Activated CD8-positive, alpha-beta T cell treated with anti-CD3 and anti-CD28 coated beads for 36 hours (primary cell): ENCODE measurements at regions not wholly inside any gene's neighbourhood (a gene's known extent, or its start where the extent isn't known, plus 50 kb on each side); places are given as distances from the start of the nearest gene placed in this dataset.
"Not testable (repeated sequence)": the region's sequence is repeated elsewhere in the genome, so short reads cannot be mapped to it uniquely, and the experiment has no call there.

Experiments used
- ATAC-seq: fragments of 200-7000 bp; cut with Tn5 transposase; one replicate; pipeline ENCODE4 v1.10.0; 2021; ENCODE audit warnings: mild to moderate bottlenecking, moderate library complexity
- CTCF ChIA-PET: fragments of 350-600 bp; sonication (Branson Sonifier 250); formaldehyde crosslinking; loops from one replicate; lab custom pipeline; 2021; ENCODE audit warnings: antibody characterized with exemption; lab: Charles Lee
- POLR2A ChIA-PET: fragments of 350-600 bp; sonication (Branson Sonifier 250); formaldehyde crosslinking; loops from one replicate; lab custom pipeline; 2021; ENCODE audit warnings: antibody characterized with exemption; lab: Charles Lee
- DNase-seq: peaks from one replicate; pipeline ENCODE4 v3.0.0-alpha.2; 2020
- H3K27ac Mint-ChIP-seq: one replicate; pipeline ENCODE4 v1.8.0; 2021; ENCODE audit warnings: mild to moderate bottlenecking, mixed read lengths
- H3K27me3 Mint-ChIP-seq: one replicate; pipeline ENCODE4 v1.8.0; 2021; ENCODE audit warnings: mixed read lengths
- H3K36me3 Mint-ChIP-seq: one replicate; pipeline ENCODE4 v1.8.0; 2021; ENCODE audit warnings: low read depth, mixed read lengths
- H3K4me1 Mint-ChIP-seq: one replicate; pipeline ENCODE4 v1.8.0; 2021; ENCODE audit warnings: low read depth, mixed read lengths
- H3K4me3 Mint-ChIP-seq: one replicate; pipeline ENCODE4 v1.8.0; 2021; ENCODE audit warnings: mild to moderate bottlenecking, moderate library complexity, mixed read lengths
- H3K9me3 Mint-ChIP-seq: one replicate; pipeline ENCODE4 v1.8.0; 2021; ENCODE audit warnings: mixed read lengths
- intact Hi-C: fragments of 100-400 bp; cut with micrococcal nuclease; formaldehyde crosslinking; loops from one replicate; pipeline ENCODE4 v1.10.0; 2022
- TF ChIP-seq, protein P1 (sequence below): fragments of 200-600 bp; IDR thresholded peaks from one replicate; pipeline ENCODE4 v1.8.0; 2022; ENCODE audit warnings: antibody characterized with exemption, mild to moderate bottlenecking

DNA sequence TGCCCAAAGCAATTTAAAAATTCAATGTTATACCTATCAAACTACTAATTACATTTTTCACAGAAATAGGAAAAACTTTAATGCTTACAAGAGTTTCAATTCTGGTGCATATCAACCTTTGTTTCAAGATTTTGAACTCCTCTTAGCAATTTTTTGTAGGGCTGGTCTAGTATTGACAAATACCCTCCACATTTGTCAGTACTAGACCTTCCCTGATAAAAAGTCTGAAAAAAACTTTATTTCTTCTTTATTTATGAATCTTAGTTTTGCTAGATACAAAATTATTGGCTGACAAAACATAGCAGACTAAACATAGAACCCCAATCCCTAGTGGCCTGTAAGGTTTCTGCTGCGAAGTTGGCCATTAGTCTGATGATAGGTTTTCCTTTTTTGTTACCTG lies 1804.9 kb downstream of the EFNA5 start:
- no peaks in the 10 kb centered on the region for H3K4me1 Mint-ChIP-seq
- intact Hi-C loops = no loop called here
- H3K9me3 Mint-ChIP-seq = peaks cover 13% of the 10 kb centered on the region
- ATAC-seq (no peak), DNase-seq (no peak)
- H3K4me3 Mint-ChIP-seq = no peak overlapping the region
- H3K27ac Mint-ChIP-seq = no peak overlapping the region
- H3K27me3 Mint-ChIP-seq = no peaks in the 10 kb centered on the region
- ChIA-PET CTCF (no interaction called here), POLR2A (no interaction called here)
- TF ChIP-seq, protein P1, sequence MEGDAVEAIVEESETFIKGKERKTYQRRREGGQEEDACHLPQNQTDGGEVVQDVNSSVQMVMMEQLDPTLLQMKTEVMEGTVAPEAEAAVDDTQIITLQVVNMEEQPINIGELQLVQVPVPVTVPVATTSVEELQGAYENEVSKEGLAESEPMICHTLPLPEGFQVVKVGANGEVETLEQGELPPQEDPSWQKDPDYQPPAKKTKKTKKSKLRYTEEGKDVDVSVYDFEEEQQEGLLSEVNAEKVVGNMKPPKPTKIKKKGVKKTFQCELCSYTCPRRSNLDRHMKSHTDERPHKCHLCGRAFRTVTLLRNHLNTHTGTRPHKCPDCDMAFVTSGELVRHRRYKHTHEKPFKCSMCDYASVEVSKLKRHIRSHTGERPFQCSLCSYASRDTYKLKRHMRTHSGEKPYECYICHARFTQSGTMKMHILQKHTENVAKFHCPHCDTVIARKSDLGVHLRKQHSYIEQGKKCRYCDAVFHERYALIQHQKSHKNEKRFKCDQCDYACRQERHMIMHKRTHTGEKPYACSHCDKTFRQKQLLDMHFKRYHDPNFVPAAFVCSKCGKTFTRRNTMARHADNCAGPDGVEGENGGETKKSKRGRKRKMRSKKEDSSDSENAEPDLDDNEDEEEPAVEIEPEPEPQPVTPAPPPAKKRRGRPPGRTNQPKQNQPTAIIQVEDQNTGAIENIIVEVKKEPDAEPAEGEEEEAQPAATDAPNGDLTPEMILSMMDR = no peak
- no peaks in the 10 kb centered on the region for H3K36me3 Mint-ChIP-seq

DNA sequence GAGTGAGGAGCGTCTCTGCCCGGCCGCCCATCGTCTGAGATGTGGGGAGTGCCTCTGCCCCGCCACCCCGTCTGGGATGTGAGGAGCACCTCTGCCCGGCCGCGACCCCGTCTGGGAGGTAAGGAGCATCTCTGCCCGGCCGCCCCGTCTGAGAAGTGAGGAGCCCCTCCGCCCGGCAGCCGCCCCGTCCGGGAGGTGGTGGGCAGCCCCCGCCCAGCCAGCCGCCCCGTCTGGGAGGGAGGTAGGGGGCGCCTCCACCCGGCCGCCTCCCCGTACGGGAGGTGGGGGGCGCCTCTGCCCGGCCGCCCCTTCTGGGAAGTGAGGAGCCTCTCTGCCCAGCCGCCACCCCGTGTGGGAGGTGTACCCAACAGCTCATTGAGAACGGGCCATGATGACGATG lies 1811.4 kb downstream of the EFNA5 start:
- POLR2A ChIA-PET, H3K4me3 Mint-ChIP-seq, H3K36me3 Mint-ChIP-seq, H3K27me3 Mint-ChIP-seq, H3K9me3 Mint-ChIP-seq, ATAC-seq, CTCF ChIA-PET, DNase-seq, intact Hi-C loops, H3K4me1 Mint-ChIP-seq, H3K27ac Mint-ChIP-seq: not testable (repeated sequence)

DNA sequence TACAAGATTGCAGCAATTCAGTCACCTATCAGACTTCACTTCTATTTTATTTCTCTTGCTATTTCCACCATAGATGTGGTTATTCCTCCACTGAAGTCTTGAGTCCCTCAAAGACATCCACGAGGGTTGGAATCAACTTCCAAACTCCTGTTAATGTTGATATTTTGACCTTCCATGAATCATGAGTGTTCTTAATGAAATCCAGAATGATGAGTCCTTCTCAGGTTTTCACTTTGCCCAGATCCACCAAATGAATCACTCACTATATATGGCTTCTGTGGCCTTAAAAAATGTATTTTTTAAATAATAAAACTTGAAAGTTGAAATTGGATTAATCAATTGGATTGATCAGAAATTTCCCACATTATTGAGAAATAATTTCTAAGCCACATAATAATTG lies 1821.0 kb downstream of the EFNA5 start:
- DNase-seq = no peak
- H3K27ac Mint-ChIP-seq = no peak overlapping the region
- no peak overlapping the region for H3K4me3 Mint-ChIP-seq
- intact Hi-C loops = no loop called here
- no peaks in the 10 kb centered on the region for H3K27me3 Mint-ChIP-seq
- TF ChIP-seq, protein P1 = no peak
- H3K4me1 Mint-ChIP-seq = no peaks in the 10 kb centered on the region
- ChIA-PET POLR2A (no interaction called here), CTCF (no interaction called here)
- H3K9me3 Mint-ChIP-seq = peaks cover 5% of the 10 kb centered on the region
- no peak for ATAC-seq
- no peaks in the 10 kb centered on the region for H3K36me3 Mint-ChIP-seq

- ChIA-PET CTCF (no interaction called here), POLR2A (no interaction called here)
- no peaks in the 10 kb centered on the region for H3K4me1 Mint-ChIP-seq
- no peak for DNase-seq
- no peak for ATAC-seq
- H3K36me3 Mint-ChIP-seq = no peaks in the 10 kb centered on the region
- no peaks in the 10 kb centered on the region for H3K27me3 Mint-ChIP-seq
- TF ChIP-seq, protein P1 = no peak
- H3K9me3 Mint-ChIP-seq = peaks cover 5% of the 10 kb centered on the region
- no peak overlapping the region for H3K27ac Mint-ChIP-seq
- no peak overlapping the region for H3K4me3 Mint-ChIP-seq
- intact Hi-C loops = no loop called here
Observed at GRCh38 chr5:105840800-105841199, 1829.9 kb downstream of the EFNA5 start.

- H3K36me3 Mint-ChIP-seq = no peaks in the 10 kb centered on the region
- intact Hi-C loops = no loop called here
- ChIA-PET CTCF (no interaction called here), POLR2A (no interaction called here)
- no peaks in the 10 kb centered on the region for H3K4me1 Mint-ChIP-seq
- H3K4me3 Mint-ChIP-seq = no peak overlapping the region
- TF ChIP-seq, protein P1 = no peak
- ATAC-seq (no peak), DNase-seq (no peak)
- H3K9me3 Mint-ChIP-seq = peaks cover 5% of the 10 kb centered on the region
- no peak overlapping the region for H3K27ac Mint-ChIP-seq
- H3K27me3 Mint-ChIP-seq = no peaks in the 10 kb centered on the region
Observed at GRCh38 chr5:105836887-105837286, 1833.8 kb downstream of the EFNA5 start.

- TF ChIP-seq, protein P1 = no peak
- no peak overlapping the region for H3K4me3 Mint-ChIP-seq
- H3K27ac Mint-ChIP-seq = no peak overlapping the region
- no peaks in the 10 kb centered on the region for H3K27me3 Mint-ChIP-seq
- no peak for ATAC-seq
- no peak for DNase-seq
- intact Hi-C loops = no loop called here
- no peaks in the 10 kb centered on the region for H3K4me1 Mint-ChIP-seq
- CTCF ChIA-PET = no interaction called here
- POLR2A ChIA-PET = no interaction called here
- peaks cover 5% of the 10 kb centered on the region for H3K9me3 Mint-ChIP-seq
- H3K36me3 Mint-ChIP-seq = no peaks in the 10 kb centered on the region
Observed at GRCh38 chr5:105836268-105836667, 1834.5 kb downstream of the EFNA5 start.
